Dermis microvascular lymphatic vessel endothelial cell (primary cell): ENCODE measurements at regions not wholly inside any gene's neighbourhood (a gene's known extent, or its start where the extent isn't known, plus 50 kb on each side); places are given as distances from the start of the nearest gene placed in this dataset.

Source experiments
- DNase-seq, 2 donors: peaks; one replicate each; pipeline versions ENCODE4 v3.0.0 to v3.0.0-alpha.2; 2010; ENCODE audit warnings: low read depth in 2 of 2

- DNase-seq, result no peak
These were observed 52.1 kb upstream of the TEX13D start for GRCh38 chrX:124280294-124280902.

- no peak for DNase-seq
These were observed 49.9 kb upstream of the TEX13D start for GRCh38 chrX:124282580-124282979.
